HG03095 (cell line): ENCODE measurements at regions not wholly inside any gene's neighbourhood (a gene's known extent, or its start where the extent isn't known, plus 50 kb on each side); places are given as distances from the start of the nearest gene placed in this dataset.
"Not testable (repeated sequence)": the region's sequence is repeated elsewhere in the genome, so short reads cannot be mapped to it uniquely, and the experiment has no call there.

Experiments used
- ATAC-seq: cut with Tn5 transposase; IDR thresholded peaks from one replicate; pipeline ENCODE4 v1.9.1; 2021; ENCODE audit warnings: moderate library complexity; ENCODE audit not compliant: unreplicated experiment

DNA sequence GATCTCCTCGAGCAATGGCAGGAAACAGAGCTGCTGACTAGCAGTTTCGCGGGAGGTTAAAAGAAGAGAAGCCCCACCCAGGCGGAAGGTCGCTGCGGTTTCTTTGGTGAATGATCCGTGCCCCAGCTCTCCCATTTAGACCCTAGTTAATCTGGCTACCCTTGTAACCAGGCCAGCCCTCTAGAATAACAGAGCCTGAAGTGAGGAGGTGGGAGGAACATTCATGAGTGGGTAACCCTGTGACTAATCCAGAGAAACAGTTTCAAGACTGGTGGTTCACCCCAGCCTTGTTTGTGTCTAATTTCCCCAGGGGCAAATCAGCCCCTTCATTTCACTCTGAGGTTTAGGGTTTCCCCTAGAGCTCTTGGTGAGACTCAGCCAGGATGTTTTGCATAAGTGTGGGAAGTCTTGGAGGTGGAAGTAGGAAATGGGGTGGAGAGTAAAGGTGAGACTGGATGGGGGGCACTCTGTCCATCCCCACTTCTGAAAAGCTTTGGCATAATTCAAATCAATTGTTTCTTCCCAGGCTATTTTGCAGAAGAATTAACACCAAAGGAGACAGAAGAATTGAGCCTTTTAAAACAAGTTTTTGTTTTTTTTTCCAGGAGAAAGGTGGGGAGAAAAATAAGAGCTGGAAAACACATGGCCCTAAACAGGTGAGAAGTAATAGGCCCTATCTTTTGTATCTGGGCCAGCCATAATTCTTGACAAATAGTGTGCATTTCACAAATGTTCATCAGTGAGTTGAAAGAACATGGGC lies 303.1 kb downstream of the RPLP1 start:
- peak; percentile 86 for ATAC-seq

DNA sequence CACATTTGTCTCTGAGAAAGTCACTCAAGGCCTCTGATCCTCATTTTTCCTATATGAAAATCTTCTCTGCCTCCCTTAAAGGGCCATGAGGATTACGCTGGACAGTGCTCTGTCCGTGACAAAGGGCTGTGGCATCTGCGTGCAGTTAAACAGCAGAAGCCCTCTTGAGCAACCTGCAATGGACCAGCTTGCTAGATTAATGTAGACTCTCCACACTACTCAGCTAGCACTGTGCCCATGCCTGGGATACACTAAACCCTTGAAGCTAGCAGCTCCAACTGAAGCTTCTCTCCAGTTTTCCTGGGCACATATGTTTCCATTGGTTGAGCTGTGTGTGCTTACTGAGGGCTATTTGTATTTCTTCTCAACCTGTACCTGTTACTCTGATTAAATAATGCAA lies 303.8 kb downstream of the RPLP1 start:
- no peak for ATAC-seq

DNA sequence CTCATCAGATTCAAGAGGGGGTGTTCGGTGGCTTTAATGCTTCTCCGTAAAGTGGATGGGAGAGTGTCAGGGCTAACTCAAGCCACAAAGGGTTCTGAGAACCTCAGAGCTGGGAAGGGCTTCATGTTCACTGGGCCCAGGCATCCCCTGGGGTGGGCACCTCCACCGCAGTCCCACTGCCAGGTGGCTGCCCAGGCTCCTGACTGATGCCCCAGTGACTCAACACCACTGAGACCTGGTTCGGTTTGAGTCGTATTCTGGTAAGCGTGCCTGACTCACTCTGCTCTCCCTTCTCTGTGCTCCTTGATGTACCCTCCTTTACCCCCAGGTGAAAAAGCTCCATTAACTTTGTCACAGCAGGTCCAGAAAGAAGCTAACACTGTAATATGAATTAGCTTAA lies 304.6 kb downstream of the RPLP1 start:
- ATAC-seq: no peak

DNA sequence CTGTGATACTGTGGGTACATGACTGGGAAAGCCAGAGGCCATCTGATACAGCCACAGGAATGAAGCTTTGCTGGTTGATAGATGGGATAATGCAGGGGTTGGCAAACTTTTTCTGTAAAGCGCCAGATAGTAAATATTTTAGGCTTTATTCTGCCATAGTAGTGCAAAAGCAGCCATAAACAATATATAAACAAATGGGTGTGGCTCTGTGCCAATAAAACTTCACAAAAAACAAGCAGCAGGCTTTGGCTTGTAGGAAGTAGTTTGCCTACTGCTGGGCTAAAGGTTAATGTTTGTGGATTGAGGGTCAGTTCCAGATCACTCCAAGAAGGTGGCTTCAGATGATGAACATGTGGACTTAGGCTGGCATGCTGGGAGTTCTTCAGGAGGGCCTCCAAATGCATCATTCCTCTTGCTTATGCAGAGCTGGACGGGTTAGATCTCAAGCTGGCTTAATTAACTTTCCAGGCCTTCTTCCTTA lies 305.7 kb downstream of the RPLP1 start:
- no peak for ATAC-seq

DNA sequence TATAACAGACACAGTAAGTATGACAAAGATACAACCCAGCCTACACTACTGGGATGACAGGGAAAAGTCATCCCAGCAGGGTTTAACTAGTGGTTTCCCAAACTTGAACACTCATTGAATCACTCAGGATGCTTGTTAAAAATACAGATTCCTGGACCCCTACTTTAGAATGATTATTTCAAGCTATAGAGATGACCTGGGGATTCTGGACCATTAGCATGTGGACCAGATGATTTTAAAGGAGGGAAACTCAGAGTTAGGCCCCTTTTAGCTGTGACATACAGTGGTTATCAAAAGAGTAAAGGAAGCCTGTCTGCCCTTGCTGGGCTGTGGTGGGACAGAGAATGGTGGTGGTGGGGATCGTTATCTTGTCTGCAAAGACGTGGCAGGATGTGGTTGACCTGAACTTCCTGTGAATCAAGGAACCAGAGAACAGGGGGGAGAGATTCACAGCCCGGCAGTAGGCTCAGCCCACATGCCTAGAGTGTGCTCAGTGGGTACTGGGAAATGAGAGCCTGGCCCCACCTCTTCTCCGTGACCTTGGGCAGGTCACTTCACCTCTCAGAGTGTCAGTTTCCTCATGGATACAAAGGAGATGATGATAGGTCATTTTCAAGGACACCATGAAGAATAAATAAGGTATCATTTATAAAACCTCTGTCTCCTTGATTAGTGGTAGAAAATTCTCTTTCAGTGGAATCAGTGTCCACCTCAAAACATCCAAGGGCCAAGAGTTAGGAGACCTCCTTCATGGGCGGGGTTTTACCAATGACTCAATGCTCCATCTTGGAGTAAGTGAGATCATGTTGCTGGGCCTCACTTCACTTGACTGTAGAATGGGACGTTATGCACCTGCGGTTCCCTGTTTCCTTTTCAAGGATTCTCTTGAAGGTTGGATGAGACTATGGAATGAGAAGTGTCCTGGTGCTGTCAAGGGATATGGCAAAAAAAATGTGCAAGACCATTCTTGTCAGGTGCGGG lies 306.5 kb downstream of the RPLP1 start:
- no peak for ATAC-seq

DNA sequence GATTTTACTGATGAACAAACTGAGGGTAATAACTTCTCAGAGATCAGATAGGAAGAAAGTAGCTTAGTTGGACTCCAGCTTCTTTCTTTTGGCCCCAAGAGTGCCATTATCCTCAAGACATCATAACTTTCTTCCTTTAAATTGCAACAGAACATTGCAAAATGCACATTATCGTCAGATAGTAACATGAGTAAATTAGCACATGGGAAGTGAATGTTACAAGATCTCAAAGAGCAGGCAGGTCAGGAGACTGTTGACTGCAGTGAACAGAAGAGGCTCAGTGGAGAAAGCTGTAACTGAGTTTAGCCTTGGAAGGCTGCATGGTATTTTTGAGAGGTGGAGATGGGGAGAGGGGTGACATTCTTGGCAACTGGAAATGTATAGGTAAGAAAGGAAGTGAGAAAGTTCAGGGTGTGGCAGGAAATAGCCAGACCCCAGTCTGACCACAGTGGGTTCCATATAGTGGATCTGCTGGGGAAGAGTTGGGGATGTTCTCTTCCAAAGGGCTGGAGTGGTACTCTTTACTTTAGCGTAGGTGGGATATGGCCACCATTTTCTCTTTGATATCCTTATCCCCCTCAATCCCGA lies 307.7 kb downstream of the RPLP1 start:
- no peak for ATAC-seq

DNA sequence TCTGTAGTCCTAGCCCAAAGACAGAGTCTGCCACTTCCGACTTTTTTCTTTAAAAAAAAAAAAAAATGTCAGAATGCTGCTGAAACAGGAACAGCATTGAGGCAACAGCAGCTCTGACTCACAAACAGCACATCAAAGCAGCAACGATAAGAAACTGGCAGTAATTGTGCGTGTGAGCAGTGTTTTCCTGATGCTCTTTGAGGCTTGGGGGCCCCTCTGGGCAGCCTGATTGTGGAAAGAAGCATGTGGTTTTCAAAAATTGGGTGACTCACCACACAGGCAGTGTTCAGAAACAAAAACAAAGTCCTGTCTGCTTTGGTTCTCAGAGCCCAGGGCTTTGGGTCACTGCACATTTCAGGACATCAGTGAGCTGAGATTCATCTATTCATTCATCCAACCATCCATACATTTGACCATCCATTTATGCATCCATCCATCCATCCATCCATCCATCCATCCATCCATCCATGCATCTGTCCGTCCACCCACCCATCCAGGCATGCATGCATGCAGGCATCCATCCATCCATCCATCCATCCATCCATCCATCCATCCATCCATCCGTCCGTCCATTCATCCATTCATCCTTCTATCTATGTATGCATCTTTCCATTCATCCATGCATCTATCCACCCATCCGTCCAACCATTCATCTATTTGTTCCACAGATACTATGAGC lies 308.4 kb downstream of the RPLP1 start:
- ATAC-seq: no peak

DNA sequence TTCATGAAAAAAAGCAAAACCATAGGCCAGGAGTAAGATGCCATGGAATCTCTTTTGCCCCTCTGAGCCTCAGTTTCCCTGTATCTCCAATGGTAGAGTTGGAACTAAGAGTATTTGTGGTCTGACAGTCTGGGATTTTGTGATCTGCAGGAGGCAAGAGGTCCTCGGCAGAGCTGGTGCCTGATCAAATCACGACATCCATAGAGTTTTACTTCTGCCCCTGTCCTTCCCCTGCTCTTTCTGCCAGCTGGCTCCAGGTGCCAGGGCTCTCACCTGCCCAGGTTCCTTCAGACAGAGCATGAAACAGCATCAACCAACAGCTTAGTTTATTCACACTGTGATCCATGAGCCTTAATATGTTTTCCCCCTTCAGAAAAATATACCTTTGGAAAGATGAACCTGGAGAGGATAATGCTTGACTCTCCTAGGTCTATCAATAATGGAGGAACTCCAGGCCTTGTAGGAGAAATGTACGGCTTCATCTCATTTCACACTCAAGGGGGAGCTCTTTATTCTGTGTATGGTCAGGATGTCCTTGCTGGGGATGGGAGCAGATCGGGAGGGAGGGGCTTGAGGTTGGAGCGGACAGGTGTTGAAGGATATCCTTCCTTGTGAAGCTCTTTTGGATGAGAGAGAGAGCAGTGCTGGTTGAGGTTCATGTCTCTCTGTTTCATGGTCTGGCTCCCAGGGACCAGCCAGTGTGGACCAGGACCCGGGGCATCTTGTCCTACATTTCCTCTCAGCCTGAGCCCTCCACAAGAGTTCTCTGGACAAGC lies 309.9 kb downstream of the RPLP1 start:
- ATAC-seq: no peak

DNA sequence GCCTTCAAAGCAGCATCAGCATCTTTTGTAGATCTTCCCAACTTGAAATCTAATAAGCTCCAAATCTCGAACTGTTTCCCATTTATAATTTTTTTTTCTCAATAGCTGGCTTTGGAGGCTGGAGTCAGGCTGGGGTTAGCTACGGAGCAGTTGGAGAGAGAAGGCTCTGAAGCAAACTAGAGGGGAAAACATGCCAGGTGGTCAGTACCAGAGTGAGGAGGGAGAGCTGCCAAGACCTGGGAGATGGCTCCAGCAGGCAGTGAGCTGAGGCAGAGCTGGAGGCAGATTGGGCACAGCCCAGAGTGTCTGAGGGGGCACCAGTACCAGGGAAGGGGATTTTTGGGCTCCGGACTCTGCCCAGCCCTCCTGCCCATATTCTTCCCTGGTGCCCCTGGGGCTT lies 311.2 kb downstream of the RPLP1 start:
- no peak for ATAC-seq

DNA sequence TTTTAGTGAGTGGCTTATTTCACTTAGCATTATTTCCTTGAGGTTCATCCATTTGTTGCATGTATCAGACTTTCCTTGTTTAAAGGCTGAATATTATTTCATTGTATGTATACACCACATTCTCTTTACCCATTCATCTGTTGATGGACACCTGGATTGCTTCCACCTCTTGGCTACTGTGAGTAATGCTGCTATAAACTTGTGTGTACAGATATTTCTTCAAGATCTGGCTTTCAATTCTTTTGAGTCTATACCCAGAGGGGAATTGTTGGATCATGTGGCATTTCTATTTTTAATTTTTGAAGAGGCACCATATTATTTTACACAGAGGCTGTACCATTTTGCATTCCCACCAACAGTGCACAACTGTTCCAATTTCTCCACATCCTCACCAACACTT lies 313.5 kb downstream of the RPLP1 start:
- no peak for ATAC-seq

DNA sequence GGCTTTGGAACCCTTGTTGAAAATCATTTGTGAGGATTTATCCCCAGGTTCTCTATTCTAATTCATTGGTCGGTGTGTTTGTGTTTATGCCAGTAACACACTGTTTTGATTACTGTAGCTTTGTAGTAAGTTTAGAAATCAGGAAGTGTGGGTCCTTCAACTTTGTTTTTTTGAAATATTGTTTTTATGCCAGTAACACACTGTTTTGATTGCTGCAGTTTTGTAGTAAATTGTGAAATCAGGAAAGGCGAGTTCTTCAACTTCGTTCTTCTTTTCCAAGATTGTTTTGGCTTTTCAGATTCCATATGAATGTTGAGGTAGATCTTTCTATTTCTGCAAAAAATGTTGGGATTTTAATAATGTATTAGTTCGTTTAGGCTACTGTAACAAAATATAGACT lies 314.6 kb downstream of the RPLP1 start:
- no peak for ATAC-seq

DNA sequence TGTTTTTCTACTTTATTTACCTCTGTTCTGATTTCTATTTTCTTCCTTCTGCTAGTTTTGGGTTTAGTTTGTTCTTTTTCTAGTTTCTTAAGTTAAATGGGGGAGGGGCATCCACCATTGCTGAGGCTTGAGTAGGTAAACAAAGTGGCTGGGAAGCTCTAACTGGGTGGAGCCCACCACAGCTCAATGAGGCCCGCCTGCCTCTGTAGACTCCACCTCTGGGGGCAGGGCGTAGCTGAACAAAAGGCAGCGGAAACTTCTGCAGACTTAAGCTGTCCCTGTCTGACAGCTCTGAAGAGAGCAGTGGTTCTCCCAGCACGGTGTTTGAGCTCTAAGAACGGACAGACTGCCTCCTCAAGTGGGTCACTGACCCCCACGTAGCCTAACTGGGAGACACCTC lies 316.7 kb downstream of the RPLP1 start:
- ATAC-seq: not testable (repeated sequence)

DNA sequence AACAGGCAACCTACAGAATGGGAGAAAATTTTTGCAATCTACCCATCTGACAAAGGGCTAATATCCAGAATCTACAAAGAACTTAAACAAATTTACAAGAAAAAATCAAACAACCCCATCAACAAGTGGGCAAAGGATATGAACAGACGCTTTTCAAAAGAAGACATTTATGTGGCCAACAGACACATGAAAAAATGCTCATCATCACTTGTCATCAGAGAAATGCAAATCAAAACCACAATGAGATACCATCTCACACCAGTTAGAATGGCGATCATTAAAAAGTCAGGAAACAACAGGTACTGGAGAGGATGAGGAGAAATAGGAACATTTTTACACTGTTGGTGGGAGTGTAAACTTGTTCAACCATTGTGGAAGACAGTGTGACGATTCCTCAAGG lies 321.6 kb downstream of the RPLP1 start:
- ATAC-seq: not testable (repeated sequence)

DNA sequence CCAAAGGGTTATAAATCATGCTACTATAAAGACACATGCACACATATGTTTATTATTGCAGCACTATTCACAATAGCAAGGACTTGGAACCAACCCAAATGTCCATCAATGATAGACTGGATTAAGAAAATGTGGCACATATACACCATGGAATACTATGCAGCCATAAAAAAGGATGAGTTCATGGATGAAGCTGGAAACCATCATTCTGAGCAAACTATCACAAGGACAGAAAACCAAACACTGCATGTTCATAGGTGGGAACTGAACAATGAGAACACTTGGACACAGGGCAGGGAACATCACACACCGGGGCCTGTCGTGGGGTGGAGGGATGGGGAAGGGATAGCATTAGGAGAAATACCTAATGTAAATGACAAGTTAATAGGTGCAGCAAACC lies 322.1 kb downstream of the RPLP1 start:
- not testable (repeated sequence) for ATAC-seq

DNA sequence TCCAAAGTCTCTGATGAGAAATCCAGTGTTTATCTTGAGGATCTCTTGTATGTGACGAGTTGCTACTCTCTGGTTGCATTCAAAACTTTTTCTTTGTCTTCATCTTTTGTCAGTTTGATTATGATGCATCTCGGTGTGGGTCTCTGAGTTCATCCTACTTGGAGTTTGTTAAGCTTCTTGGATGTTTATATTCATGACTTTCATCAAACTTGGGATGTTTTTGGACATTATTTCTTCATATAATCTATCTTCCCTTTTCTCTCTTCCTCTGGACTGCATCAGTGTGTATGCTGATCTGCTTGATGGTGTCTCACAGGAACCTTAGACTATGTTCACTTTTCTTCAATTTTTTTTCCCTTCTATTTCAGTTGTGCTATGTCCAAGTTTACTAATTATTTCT lies 320.4 kb downstream of the TLE3 start:
- ATAC-seq: no peak

DNA sequence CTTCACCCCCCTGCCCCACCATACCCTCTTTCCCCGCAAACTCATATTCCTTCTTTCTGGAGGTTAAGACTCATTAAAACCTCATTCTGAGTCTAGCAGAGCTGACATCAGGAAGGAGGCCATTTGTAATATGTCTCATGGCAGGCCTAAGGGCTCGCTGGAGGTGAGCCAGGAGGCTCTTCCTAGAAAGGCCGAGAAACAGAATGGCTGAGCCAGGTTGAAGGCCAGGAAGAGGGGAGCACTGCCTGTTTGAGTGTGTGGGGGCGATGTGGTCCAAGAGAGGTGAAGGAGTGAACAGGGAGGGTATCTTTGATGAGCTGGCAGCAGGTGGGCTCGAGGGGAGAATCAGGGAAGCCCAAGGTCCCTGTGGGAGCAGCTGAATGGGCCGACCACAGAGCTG lies 317.3 kb downstream of the TLE3 start:
- no peak for ATAC-seq

DNA sequence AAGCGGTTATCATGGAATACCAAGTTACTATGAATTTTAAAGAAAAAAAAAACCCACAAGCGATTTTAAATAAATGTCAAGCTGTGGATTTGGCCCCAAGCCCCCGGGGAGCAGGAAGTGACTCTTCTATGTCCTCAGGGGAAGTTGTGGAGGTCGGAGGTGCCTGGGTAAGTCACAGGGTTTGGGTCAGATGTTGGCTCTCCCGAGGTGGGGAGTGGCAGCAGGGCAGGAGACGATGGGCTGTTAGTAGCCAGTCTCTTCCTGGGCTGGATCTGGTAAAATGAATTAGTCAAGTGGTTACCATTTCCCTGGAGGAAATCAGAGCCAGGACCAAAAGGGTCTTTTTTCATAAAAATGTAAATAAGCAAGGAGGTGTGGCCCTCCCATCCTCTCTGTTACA lies 316.7 kb downstream of the TLE3 start:
- no peak for ATAC-seq

DNA sequence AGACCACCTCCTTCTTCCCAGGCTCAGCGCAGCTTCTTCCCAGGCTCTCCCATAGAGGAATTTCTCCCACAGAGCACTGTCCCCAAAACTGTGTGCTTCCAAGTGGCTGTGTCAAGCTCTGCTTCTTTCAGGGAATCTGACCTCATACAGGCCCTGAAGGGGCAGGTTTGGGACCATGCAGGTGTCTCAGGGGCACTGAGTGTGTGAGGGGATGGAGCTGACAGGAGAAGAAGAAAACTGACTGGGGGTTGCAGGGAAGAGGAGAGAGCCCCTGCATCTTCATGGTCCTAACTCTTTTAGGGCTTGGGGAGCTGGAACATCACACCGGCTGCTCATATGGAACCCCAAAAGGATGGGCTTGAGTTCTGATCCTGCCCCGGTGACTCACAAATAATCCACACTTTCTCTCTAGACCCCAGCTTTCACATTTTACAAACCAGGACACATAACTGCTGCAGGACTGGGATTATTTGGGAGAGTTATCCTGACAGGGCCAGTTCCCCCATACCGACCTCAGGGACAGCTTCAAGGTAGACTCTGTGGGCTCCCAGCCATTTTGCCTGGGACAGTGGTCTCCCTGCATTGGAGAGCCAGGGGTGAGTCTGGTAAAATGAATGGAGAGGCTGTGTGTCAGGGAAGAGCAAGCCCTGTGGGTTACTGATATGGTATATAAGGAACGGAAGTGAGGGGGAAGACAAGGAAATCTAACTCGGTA lies 316.1 kb downstream of the TLE3 start:
- no peak for ATAC-seq

DNA sequence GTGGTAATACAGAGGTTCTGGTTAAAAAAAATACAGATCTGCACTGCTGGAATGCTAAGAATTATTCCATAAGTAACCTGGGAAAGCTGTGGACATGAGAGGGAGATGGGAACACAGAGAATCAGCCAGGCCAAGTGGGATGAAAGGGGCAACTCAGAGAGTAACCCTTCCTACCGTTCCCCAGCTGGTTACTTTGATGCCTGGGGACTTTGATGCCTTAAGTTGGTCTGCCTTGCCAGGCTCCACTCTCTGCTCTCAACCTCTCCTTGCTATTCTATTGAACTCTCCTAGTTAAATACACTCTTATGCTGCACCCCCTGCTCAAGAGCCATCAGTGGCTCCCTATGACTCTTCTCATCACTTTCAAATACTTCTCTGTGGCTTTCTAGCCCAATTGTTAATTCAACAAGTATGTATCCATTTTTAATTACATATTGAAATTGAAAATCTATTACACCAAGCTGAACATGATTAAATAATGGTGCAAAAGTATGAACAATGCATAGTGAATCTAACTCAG lies 315.5 kb downstream of the TLE3 start:
- no peak for ATAC-seq
